Activated CD8-positive, alpha-beta memory T cell treated with anti-CD3 and anti-CD28 coated beads, Interleukin-2, amount 10 ng/mL, durations not matched to agents 7 days and 5 days (primary cell): ENCODE measurements at regions not wholly inside any gene's neighbourhood (a gene's known extent, or its start where the extent isn't known, plus 50 kb on each side); places are given as distances from the start of the nearest gene placed in this dataset.

ENCODE experiments used
- ATAC-seq: fragments of 150-1000 bp; cut with Tn5 transposase; one replicate; pipeline ENCODE4 v1.10.0; 2021; ENCODE audit warnings: moderate library complexity
- CTCF ChIA-PET: fragments of 350-600 bp; sonication (Branson Sonifier 250); formaldehyde crosslinking; loops from one replicate; lab custom pipeline; 2021; ENCODE audit warnings: antibody characterized with exemption; lab: Charles Lee
- DNase-seq: peaks from one replicate; pipeline ENCODE4 v3.0.0-alpha.2; 2020
- H3K27ac Mint-ChIP-seq: one replicate; pipeline ENCODE4 v1.8.0; 2021; ENCODE audit warnings: mild to moderate bottlenecking, mixed read lengths
- H3K27me3 Mint-ChIP-seq: one replicate; pipeline ENCODE4 v1.8.0; 2021; ENCODE audit warnings: mixed read lengths
- H3K36me3 Mint-ChIP-seq: one replicate; pipeline ENCODE4 v1.8.0; 2021; ENCODE audit warnings: mild to moderate bottlenecking, mixed read lengths
- H3K4me1 Mint-ChIP-seq: one replicate; pipeline ENCODE4 v1.8.0; 2021; ENCODE audit warnings: mixed read lengths
- H3K4me3 Mint-ChIP-seq: one replicate; pipeline ENCODE4 v1.8.0; 2021; ENCODE audit warnings: mild to moderate bottlenecking, moderate library complexity, mixed read lengths
- H3K9me3 Mint-ChIP-seq: one replicate; pipeline ENCODE4 v1.8.0; 2022; ENCODE audit warnings: low read depth, mixed read lengths

- no peaks in the 10 kb centered on the region for H3K4me1 Mint-ChIP-seq
- no peak overlapping the region for H3K4me3 Mint-ChIP-seq
These were observed 130.7 kb upstream of the SMIM23 start for GRCh38 chr5:171654881-171655280.

GRCh38 chr5:171657473-171657872 is 128.1 kb upstream of the SMIM23 start:
- no peaks in the 10 kb centered on the region for H3K36me3 Mint-ChIP-seq
- H3K4me3 Mint-ChIP-seq, result no peak overlapping the region
- no peak for DNase-seq
- ATAC-seq, result no peak
- CTCF ChIA-PET, result no interaction called here
- no peaks in the 10 kb centered on the region for H3K9me3 Mint-ChIP-seq
- no peaks in the 10 kb centered on the region for H3K27me3 Mint-ChIP-seq
- H3K27ac Mint-ChIP-seq, result no peak overlapping the region
- peaks cover 4% of the 10 kb centered on the region for H3K4me1 Mint-ChIP-seq

More at GRCh38 chr5:171654881-171655280, 130.7 kb upstream of the SMIM23 start:
- Mint-ChIP-seq H3K36me3 (no peaks in the 10 kb centered on the region), H3K9me3 (no peaks in the 10 kb centered on the region), H3K27ac (no peak overlapping the region), H3K27me3 (peaks cover 9% of the 10 kb centered on the region)
- CTCF ChIA-PET, result no interaction called here
- DNase-seq (no peak), ATAC-seq (no peak)

GRCh38 chr5:171659896-171660295 is 125.7 kb upstream of the SMIM23 start:
- ATAC-seq, result no peak
- no peak for DNase-seq
- no peak overlapping the region for H3K4me3 Mint-ChIP-seq
- H3K27me3 Mint-ChIP-seq, result no peaks in the 10 kb centered on the region
- H3K36me3 Mint-ChIP-seq, result no peaks in the 10 kb centered on the region
- no peak overlapping the region for H3K27ac Mint-ChIP-seq
- H3K4me1 Mint-ChIP-seq, result peaks cover 4% of the 10 kb centered on the region
- CTCF ChIA-PET, result no interaction called here
- no peaks in the 10 kb centered on the region for H3K9me3 Mint-ChIP-seq

GRCh38 chr5:171660434-171660833 is 125.2 kb upstream of the SMIM23 start:
- Mint-ChIP-seq H3K4me1 (peaks cover 4% of the 10 kb centered on the region), H3K36me3 (no peaks in the 10 kb centered on the region), H3K27ac (no peak overlapping the region), H3K9me3 (no peaks in the 10 kb centered on the region), H3K27me3 (no peaks in the 10 kb centered on the region), H3K4me3 (no peak overlapping the region)
- DNase-seq (no peak), ATAC-seq (peak; percentile 51)
- CTCF ChIA-PET, result no interaction called here

GRCh38 chr5:171661143-171661542 is 124.5 kb upstream of the SMIM23 start:
- peaks cover 4% of the 10 kb centered on the region for H3K4me1 Mint-ChIP-seq
- ATAC-seq, result no peak
- no peaks in the 10 kb centered on the region for H3K27me3 Mint-ChIP-seq
- H3K36me3 Mint-ChIP-seq, result no peaks in the 10 kb centered on the region
- DNase-seq, result no peak
- no peaks in the 10 kb centered on the region for H3K9me3 Mint-ChIP-seq
- H3K4me3 Mint-ChIP-seq, result no peak overlapping the region
- no peak overlapping the region for H3K27ac Mint-ChIP-seq
- CTCF ChIA-PET, result no interaction called here

- Mint-ChIP-seq H3K27ac (no peak overlapping the region), H3K36me3 (no peaks in the 10 kb centered on the region), H3K4me3 (no peak overlapping the region), H3K4me1 (peaks cover 4% of the 10 kb centered on the region), H3K27me3 (no peaks in the 10 kb centered on the region), H3K9me3 (no peaks in the 10 kb centered on the region)
- CTCF ChIA-PET, result no interaction called here
- DNase-seq, result peak; percentile 12
- ATAC-seq, result no peak
These were observed 122.1 kb upstream of the SMIM23 start for GRCh38 chr5:171663311-171664085.

GRCh38 chr5:171664489-171664888 is 121.1 kb upstream of the SMIM23 start:
- no peaks in the 10 kb centered on the region for H3K9me3 Mint-ChIP-seq
- ATAC-seq (no peak), DNase-seq (no peak)
- peaks cover 6% of the 10 kb centered on the region for H3K27me3 Mint-ChIP-seq
- CTCF ChIA-PET, result no interaction called here
- H3K27ac Mint-ChIP-seq, result no peak overlapping the region
- no peak overlapping the region for H3K4me3 Mint-ChIP-seq
- no peaks in the 10 kb centered on the region for H3K36me3 Mint-ChIP-seq
- H3K4me1 Mint-ChIP-seq, result peaks cover 4% of the 10 kb centered on the region

GRCh38 chr5:171666815-171667214 is 118.8 kb upstream of the SMIM23 start:
- CTCF ChIA-PET, result no interaction called here
- Mint-ChIP-seq H3K9me3 (no peaks in the 10 kb centered on the region), H3K36me3 (no peaks in the 10 kb centered on the region), H3K27ac (no peak overlapping the region), H3K27me3 (peaks cover 17% of the 10 kb centered on the region), H3K4me3 (no peak overlapping the region), H3K4me1 (no peaks in the 10 kb centered on the region)
- ATAC-seq (no peak), DNase-seq (peak; percentile 8)

GRCh38 chr5:171667341-171668096 is 118.1 kb upstream of the SMIM23 start:
- Mint-ChIP-seq H3K36me3 (no peaks in the 10 kb centered on the region), H3K27ac (no peak overlapping the region), H3K4me3 (no peak overlapping the region), H3K4me1 (no peaks in the 10 kb centered on the region), H3K9me3 (no peaks in the 10 kb centered on the region), H3K27me3 (peaks cover 17% of the 10 kb centered on the region)
- ATAC-seq, result no peak
- CTCF ChIA-PET, result no interaction called here
- DNase-seq, result peak; percentile 16

- H3K9me3 Mint-ChIP-seq, result no peaks in the 10 kb centered on the region
- no peaks in the 10 kb centered on the region for H3K4me1 Mint-ChIP-seq
- no peaks in the 10 kb centered on the region for H3K36me3 Mint-ChIP-seq
- DNase-seq, result peak; percentile 21
- no peak overlapping the region for H3K27ac Mint-ChIP-seq
- ATAC-seq, result no peak
- CTCF ChIA-PET, result no interaction called here
- peaks cover 17% of the 10 kb centered on the region for H3K27me3 Mint-ChIP-seq
- no peak overlapping the region for H3K4me3 Mint-ChIP-seq
These were observed 117.6 kb upstream of the SMIM23 start for GRCh38 chr5:171668097-171668412.

- Mint-ChIP-seq H3K27ac (no peak overlapping the region), H3K36me3 (no peaks in the 10 kb centered on the region), H3K4me1 (no peaks in the 10 kb centered on the region), H3K4me3 (no peak overlapping the region), H3K9me3 (no peaks in the 10 kb centered on the region), H3K27me3 (peaks cover 17% of the 10 kb centered on the region)
- DNase-seq (no peak), ATAC-seq (no peak)
- CTCF ChIA-PET, result interaction anchor here (1.0 kb wide), 1 partner anchor 39 kb away, joined by 3 read pairs; no protein-coding TSS in a partner anchor
These were observed 116.0 kb upstream of the SMIM23 start for GRCh38 chr5:171669571-171669970.

GRCh38 chr5:171672556-171672955 is 113.1 kb upstream of the SMIM23 start:
- H3K4me1 Mint-ChIP-seq, result no peaks in the 10 kb centered on the region
- no peak for DNase-seq
- no peaks in the 10 kb centered on the region for H3K36me3 Mint-ChIP-seq
- no peak overlapping the region for H3K4me3 Mint-ChIP-seq
- H3K27me3 Mint-ChIP-seq, result peaks cover 34% of the 10 kb centered on the region
- H3K27ac Mint-ChIP-seq, result no peak overlapping the region
- ATAC-seq, result no peak
- H3K9me3 Mint-ChIP-seq, result no peaks in the 10 kb centered on the region
- CTCF ChIA-PET, result interaction anchor here (1.0 kb wide), 1 partner anchor 14 kb away, joined by 3 read pairs; no protein-coding TSS in a partner anchor

GRCh38 chr5:171673328-171673727 is 112.3 kb upstream of the SMIM23 start:
- DNase-seq, result peak; percentile 12
- CTCF ChIA-PET, result interaction anchor here (1.0 kb wide), 1 partner anchor 14 kb away, joined by 3 read pairs; no protein-coding TSS in a partner anchor
- no peak overlapping the region for H3K4me3 Mint-ChIP-seq
- peaks cover 34% of the 10 kb centered on the region for H3K27me3 Mint-ChIP-seq
- ATAC-seq, result no peak
- no peaks in the 10 kb centered on the region for H3K9me3 Mint-ChIP-seq
- H3K36me3 Mint-ChIP-seq, result no peaks in the 10 kb centered on the region
- H3K4me1 Mint-ChIP-seq, result no peaks in the 10 kb centered on the region
- no peak overlapping the region for H3K27ac Mint-ChIP-seq

GRCh38 chr5:171673840-171674239 is 111.8 kb upstream of the SMIM23 start:
- Mint-ChIP-seq H3K27ac (no peak overlapping the region), H3K9me3 (no peaks in the 10 kb centered on the region), H3K27me3 (peaks cover 31% of the 10 kb centered on the region), H3K4me1 (no peaks in the 10 kb centered on the region), H3K4me3 (no peak overlapping the region), H3K36me3 (no peaks in the 10 kb centered on the region)
- CTCF ChIA-PET, result no interaction called here
- ATAC-seq, result no peak
- DNase-seq, result no peak
